H9 (cell line): ENCODE measurements at regions not wholly inside any gene's neighbourhood (a gene's known extent, or its start where the extent isn't known, plus 50 kb on each side); places are given as distances from the start of the nearest gene placed in this dataset.

Experiments
- DNase-seq: peaks from one replicate; pipeline ENCODE4 v3.0.0-alpha.2; 2017
- H2AFZ ChIP-seq: one replicate; pipeline ENCODE4 v1.6.1; 2013; ENCODE audit warnings: mild to moderate bottlenecking, low read length, control low read depth, moderate library complexity
- H2AK5ac ChIP-seq: 2 replicates; pipeline ENCODE4 v1.6.1; 2013; ENCODE audit warnings: low read length, control low read depth, mixed read lengths; ENCODE audit not compliant: insufficient read length
- H2BK120ac ChIP-seq: one replicate; pipeline ENCODE4 v1.6.1; 2013; ENCODE audit warnings: low read depth, mild to moderate bottlenecking, low read length, control low read depth, inconsistent platforms; ENCODE audit not compliant: poor library complexity, severe bottlenecking
- H2BK12ac ChIP-seq: 2 replicates; pipeline ENCODE4 v1.6.1; 2013; ENCODE audit warnings: low read length, control low read depth, mixed read lengths, low read depth; ENCODE audit not compliant: insufficient read length
- H2BK15ac ChIP-seq: 2 replicates; pipeline ENCODE4 v1.6.1; 2013; ENCODE audit warnings: low read depth, low read length, control low read depth
- H2BK20ac ChIP-seq: one replicate; pipeline ENCODE4 v1.6.1; 2013; ENCODE audit warnings: low read depth, mild to moderate bottlenecking, low read length, control low read depth, inconsistent platforms; ENCODE audit not compliant: poor library complexity, severe bottlenecking
- H2BK5ac ChIP-seq: 2 replicates; pipeline ENCODE4 v1.6.1; 2013; ENCODE audit warnings: low read length, control low read depth, mixed read lengths; ENCODE audit not compliant: insufficient read length
- H3K14ac ChIP-seq: 2 replicates; pipeline ENCODE4 v1.6.1; 2013; ENCODE audit warnings: low read length, control low read depth; ENCODE audit not compliant: insufficient read depth
- H3K18ac ChIP-seq: 2 replicates; pipeline ENCODE4 v1.6.1; 2013; ENCODE audit warnings: low read depth, mild to moderate bottlenecking, mixed read lengths, low read length, control low read depth; ENCODE audit not compliant: insufficient read length
- H3K23ac ChIP-seq: 2 replicates; pipeline ENCODE4 v1.6.1; 2013; ENCODE audit warnings: low read length, control low read depth, mixed read lengths, low read depth; ENCODE audit not compliant: insufficient read length
- H3K23me2 ChIP-seq: 2 replicates; pipeline ENCODE4 v1.6.1; 2013; ENCODE audit warnings: low read depth, mild to moderate bottlenecking, mixed read lengths, low read length, control low read depth; ENCODE audit not compliant: insufficient read length, poor library complexity, severe bottlenecking
- H3K27ac ChIP-seq: 2 replicates; pipeline ENCODE4 v1.5.1; 2013; ENCODE audit warnings: low read length, control low read depth, mixed read lengths, low read depth; ENCODE audit not compliant: insufficient read length
- H3K27me3 ChIP-seq: 2 replicates; pipeline ENCODE4 v1.6.1; 2013; ENCODE audit warnings: low read length, control low read depth, inconsistent platforms; ENCODE audit not compliant: insufficient read depth
- H3K4ac ChIP-seq: 2 replicates; pipeline ENCODE4 v1.6.1; 2013; ENCODE audit warnings: low read depth, mild to moderate bottlenecking, control low read depth, inconsistent platforms, low read length, moderate library complexity
- H3K4me1 ChIP-seq: 2 replicates; pipeline ENCODE4 v1.6.1; 2013; ENCODE audit warnings: low read length, control low read depth, inconsistent platforms; ENCODE audit not compliant: insufficient read depth
- H3K4me2 ChIP-seq: 2 replicates; pipeline ENCODE4 v1.6.1; 2013; ENCODE audit warnings: low read length, control low read depth, mixed read lengths; ENCODE audit not compliant: insufficient read length, insufficient read depth
- H3K56ac ChIP-seq: 2 replicates; pipeline ENCODE4 v1.6.1; 2013; ENCODE audit warnings: low read depth, mild to moderate bottlenecking, mixed read lengths, low read length, control low read depth; ENCODE audit not compliant: insufficient read length
- H3K79me1 ChIP-seq: 2 replicates; pipeline ENCODE4 v1.6.1; 2013; ENCODE audit warnings: low read depth, mild to moderate bottlenecking, moderate library complexity, low read length, control low read depth, inconsistent platforms; ENCODE audit not compliant: insufficient read depth, poor library complexity, severe bottlenecking
- H3K79me2 ChIP-seq: 2 replicates; pipeline ENCODE4 v1.6.1; 2013; ENCODE audit warnings: low read length, control low read depth, inconsistent platforms; ENCODE audit not compliant: insufficient read depth
- H3K9ac ChIP-seq: 2 replicates; pipeline ENCODE4 v1.6.1; 2013; ENCODE audit warnings: low read length, control low read depth, mixed read lengths; ENCODE audit not compliant: insufficient read length; ENCODE audit errors: extremely low read depth
- H3K9me3 ChIP-seq: one replicate; pipeline ENCODE4 v1.6.1; 2013; ENCODE audit warnings: low read depth, low read length, inconsistent platforms; ENCODE audit not compliant: control insufficient read depth
- H3T11ph ChIP-seq: one replicate; pipeline ENCODE4 v1.6.1; 2013; ENCODE audit warnings: mild to moderate bottlenecking, low read length, control low read depth, inconsistent platforms
- H4K20me1 ChIP-seq: one replicate; pipeline ENCODE4 v1.6.1; 2013; ENCODE audit not compliant: control insufficient read depth, insufficient read length, insufficient read depth
- H4K5ac ChIP-seq: 2 replicates; pipeline ENCODE4 v1.6.1; 2013; ENCODE audit warnings: low read depth, mild to moderate bottlenecking, mixed read lengths, low read length, control low read depth; ENCODE audit not compliant: insufficient read length
- H4K8ac ChIP-seq: replicated peaks from 2 replicates; pipeline ENCODE4 v1.6.1; 2013; ENCODE audit warnings: low read length, control low read depth, mixed read lengths, low read depth; ENCODE audit not compliant: insufficient read length
- H4K91ac ChIP-seq: 2 replicates; pipeline ENCODE4 v1.6.1; 2013; ENCODE audit warnings: low read depth, mild to moderate bottlenecking, moderate library complexity, mixed read lengths, low read length, control low read depth; ENCODE audit not compliant: insufficient read length
- H3K27ac Mint-ChIP-seq, 3 experiments: 2 replicates in 2 of 3; 3 replicates in 1 of 3; pipeline ENCODE4 v1.8.0; 2020 to 2021; ENCODE audit warnings: mixed read lengths in 3 of 3, mild to moderate bottlenecking in 1 of 3, moderate library complexity in 1 of 3
- H3K27me3 Mint-ChIP-seq: 2 replicates; pipeline ENCODE4 v1.8.0; 2021; ENCODE audit warnings: low read depth, mild to moderate bottlenecking, moderate library complexity, mixed read lengths
- H3K36me3 Mint-ChIP-seq, 3 experiments: 2 replicates in 2 of 3; 3 replicates in 1 of 3; pipeline ENCODE4 v1.8.0; 2020 to 2021; ENCODE audit warnings: low read depth in 3 of 3, mixed read lengths in 3 of 3; ENCODE audit not compliant: insufficient read depth in 1 of 3
- H3K4me1 Mint-ChIP-seq, 2 experiments: 2 replicates each; pipeline ENCODE4 v1.8.0; 2020; ENCODE audit warnings: mixed read lengths in 2 of 2
- H3K4me3 Mint-ChIP-seq, 2 experiments: 2 replicates in 1 of 2; 3 replicates in 1 of 2; pipeline ENCODE4 v1.8.0; 2020 to 2021; ENCODE audit warnings: mild to moderate bottlenecking in 2 of 2, mixed read lengths in 2 of 2, moderate library complexity in 1 of 2
- H3K9me3 Mint-ChIP-seq, 2 experiments: 2 replicates in 1 of 2; 3 replicates in 1 of 2; pipeline ENCODE4 v1.8.0; 2020; ENCODE audit warnings: mild to moderate bottlenecking in 2 of 2, mixed read lengths in 2 of 2, moderate library complexity in 1 of 2
- WGBS: extraction: QIAGEN DNeasy Blood & Tissue Kit; methylation state at CpG from one replicate; pipeline ENCODE4 v1.1.7; 2013; ENCODE audit warnings: missing lambda C conversion rate, low lambda C conversion rate, mixed read lengths; ENCODE audit not compliant: insufficient read length; ENCODE audit errors: extremely low coverage; 5-methylcytosine and 5-hydroxymethylcytosine counted together
- TF ChIP-seq, protein P1 (sequence below): fragments of 200-600 bp; sonication (generic); conservative IDR thresholded peaks from 3 replicates; pipeline ENCODE4 v1.8.0; 2021; ENCODE audit warnings: antibody characterized with exemption, mild to moderate bottlenecking

DNA sequence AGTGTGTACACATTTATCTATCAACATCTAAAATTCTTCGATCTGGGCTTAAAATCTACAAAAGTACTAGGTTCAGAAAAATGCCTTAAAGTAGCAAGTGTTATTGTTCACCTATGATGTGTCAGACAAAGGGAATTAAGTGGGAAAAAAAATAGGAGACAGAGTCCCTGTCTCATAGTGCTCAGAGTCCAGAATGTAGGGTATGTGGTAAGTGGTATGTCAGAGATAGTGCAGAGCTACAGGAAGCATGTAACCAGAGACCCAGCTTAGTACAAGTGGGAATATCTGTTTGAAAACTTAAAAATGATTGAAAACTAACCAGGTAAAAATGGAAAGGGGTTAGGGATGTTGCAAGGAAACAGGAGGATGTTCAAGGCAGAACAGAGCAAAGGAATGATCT, 482.8 kb downstream of the ELAVL2 start:
- Histone ChIP-seq H3K27ac (no peak overlapping the region), H4K8ac (no peak overlapping the region), H3K14ac (no peak overlapping the region), H3K4me2 (no peak overlapping the region), H2AK5ac (no peak overlapping the region), H2BK120ac (no peak overlapping the region), H3K23ac (no peak overlapping the region), H3K79me2 (no peaks in the 10 kb centered on the region), H2BK5ac (no peak overlapping the region), H3T11ph (no peak overlapping the region), H3K56ac (no peak overlapping the region), H3K4ac (no peak overlapping the region), H3K18ac (no peak overlapping the region), H4K20me1 (no peaks in the 10 kb centered on the region), H3K9me3 (no peaks in the 10 kb centered on the region), H3K23me2 (no peaks in the 10 kb centered on the region), H2BK15ac (no peak overlapping the region), H3K4me1 (no peaks in the 10 kb centered on the region), H3K79me1 (no peaks in the 10 kb centered on the region), H3K9ac (no peak overlapping the region), H2AFZ (no peak overlapping the region), H4K91ac (no peak overlapping the region), H4K5ac (no peak overlapping the region), H3K27me3 (no peaks in the 10 kb centered on the region), H2BK20ac (no peak overlapping the region), H2BK12ac (no peak overlapping the region)
- H3K9me3 Mint-ChIP-seq = peaks cover 6 to 12% of the 10 kb centered on the region in 2 experiments; a peak in 3 of 5 replicates
- H3K27me3 Mint-ChIP-seq = no peaks in the 10 kb centered on the region
- H3K4me3 Mint-ChIP-seq = no peak overlapping the region
- WGBS = no CpG with 5 or more reads among the region's 1 CpG
- H3K36me3 Mint-ChIP-seq = 0 out of 7 replicates have a peak, but pooled peaks cover 0 to 5% (median 0%) of the 10 kb centered on the region in 3 experiments
- DNase-seq = no peak
- TF ChIP-seq, protein P1, sequence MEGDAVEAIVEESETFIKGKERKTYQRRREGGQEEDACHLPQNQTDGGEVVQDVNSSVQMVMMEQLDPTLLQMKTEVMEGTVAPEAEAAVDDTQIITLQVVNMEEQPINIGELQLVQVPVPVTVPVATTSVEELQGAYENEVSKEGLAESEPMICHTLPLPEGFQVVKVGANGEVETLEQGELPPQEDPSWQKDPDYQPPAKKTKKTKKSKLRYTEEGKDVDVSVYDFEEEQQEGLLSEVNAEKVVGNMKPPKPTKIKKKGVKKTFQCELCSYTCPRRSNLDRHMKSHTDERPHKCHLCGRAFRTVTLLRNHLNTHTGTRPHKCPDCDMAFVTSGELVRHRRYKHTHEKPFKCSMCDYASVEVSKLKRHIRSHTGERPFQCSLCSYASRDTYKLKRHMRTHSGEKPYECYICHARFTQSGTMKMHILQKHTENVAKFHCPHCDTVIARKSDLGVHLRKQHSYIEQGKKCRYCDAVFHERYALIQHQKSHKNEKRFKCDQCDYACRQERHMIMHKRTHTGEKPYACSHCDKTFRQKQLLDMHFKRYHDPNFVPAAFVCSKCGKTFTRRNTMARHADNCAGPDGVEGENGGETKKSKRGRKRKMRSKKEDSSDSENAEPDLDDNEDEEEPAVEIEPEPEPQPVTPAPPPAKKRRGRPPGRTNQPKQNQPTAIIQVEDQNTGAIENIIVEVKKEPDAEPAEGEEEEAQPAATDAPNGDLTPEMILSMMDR = no peak
- no peak overlapping the region for H3K27ac Mint-ChIP-seq
- no peaks in the 10 kb centered on the region for H3K4me1 Mint-ChIP-seq
